K562 (cell line): ENCODE measurements at regions not wholly inside any gene's neighbourhood (a gene's known extent, or its start where the extent isn't known, plus 50 kb on each side); places are given as distances from the start of the nearest gene placed in this dataset.

Experiments used
- ARNT ChIP-seq, 2 experiments: fragments of 450-650 bp; IDR thresholded peaks; 2 replicates each; pipeline ENCODE4 v1.6.1; 2016; ENCODE audit warnings: mild to moderate bottlenecking in 1 of 2
- BDP1 ChIP-seq: IDR thresholded peaks from 3 replicates; pipeline ENCODE4 v1.6.1; 2011; ENCODE audit not compliant: insufficient read length, insufficient read depth
- ELF2 ChIP-seq: fragments of 250-450 bp; sonication (Bioruptor Pico); IDR thresholded peaks from 2 replicates; pipeline ENCODE4 v1.5.0; 2021; ENCODE audit warnings: mild to moderate bottlenecking
- TF ChIP-seq, protein P1 (sequence below), 3 experiments: IDR thresholded peaks in 2 of 3; conservative IDR thresholded peaks in 1 of 3; 2 replicates each; pipeline ENCODE4 v1.5.1; 2011 to 2012; ENCODE audit warnings: low read length in 3 of 3, mild to moderate bottlenecking in 3 of 3, control low read depth in 2 of 3, improper control_type of control experiment in 1 of 3, inconsistent platforms in 1 of 3, low read depth in 1 of 3, mixed read lengths in 1 of 3, moderate library complexity in 1 of 3; ENCODE audit not compliant: insufficient read depth in 2 of 3

DNA sequence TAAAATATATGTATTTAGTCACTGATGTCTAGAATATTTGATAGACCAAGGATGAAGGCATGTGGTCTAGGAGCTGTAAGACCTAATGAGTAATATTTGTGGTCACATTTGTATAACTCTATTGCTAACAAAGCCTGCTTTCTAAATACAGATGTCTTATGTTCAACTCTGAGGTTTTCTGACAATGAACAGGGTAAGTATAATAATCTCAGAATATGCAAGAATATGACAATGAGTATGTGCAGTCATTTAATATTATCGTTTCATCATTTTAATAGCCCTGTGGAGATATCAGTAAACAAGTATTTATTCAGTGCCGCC lies 389.6 kb downstream of the LRIG3 start:
- TF ChIP-seq ARNT (IDR thresholded peaks at IDR 0.05) (no peak), BDP1 (no peak), ELF2 (CRISPR knock-in tag) (no peak)
- TF ChIP-seq, protein P1, sequence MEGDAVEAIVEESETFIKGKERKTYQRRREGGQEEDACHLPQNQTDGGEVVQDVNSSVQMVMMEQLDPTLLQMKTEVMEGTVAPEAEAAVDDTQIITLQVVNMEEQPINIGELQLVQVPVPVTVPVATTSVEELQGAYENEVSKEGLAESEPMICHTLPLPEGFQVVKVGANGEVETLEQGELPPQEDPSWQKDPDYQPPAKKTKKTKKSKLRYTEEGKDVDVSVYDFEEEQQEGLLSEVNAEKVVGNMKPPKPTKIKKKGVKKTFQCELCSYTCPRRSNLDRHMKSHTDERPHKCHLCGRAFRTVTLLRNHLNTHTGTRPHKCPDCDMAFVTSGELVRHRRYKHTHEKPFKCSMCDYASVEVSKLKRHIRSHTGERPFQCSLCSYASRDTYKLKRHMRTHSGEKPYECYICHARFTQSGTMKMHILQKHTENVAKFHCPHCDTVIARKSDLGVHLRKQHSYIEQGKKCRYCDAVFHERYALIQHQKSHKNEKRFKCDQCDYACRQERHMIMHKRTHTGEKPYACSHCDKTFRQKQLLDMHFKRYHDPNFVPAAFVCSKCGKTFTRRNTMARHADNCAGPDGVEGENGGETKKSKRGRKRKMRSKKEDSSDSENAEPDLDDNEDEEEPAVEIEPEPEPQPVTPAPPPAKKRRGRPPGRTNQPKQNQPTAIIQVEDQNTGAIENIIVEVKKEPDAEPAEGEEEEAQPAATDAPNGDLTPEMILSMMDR (IDR thresholded peaks at IDR 0.05 in 2 of 3, conservative IDR thresholded peaks at IDR 0.05 in 1 of 3; ENCODE audit: insufficient read depth in 2 of 3, low read depth in 1 of 3, low read length in 3 of 3) = no peak
